NCI-H1417 (cell line): ENCODE measurements at regions not wholly inside any gene's neighbourhood (a gene's known extent, or its start where the extent isn't known, plus 50 kb on each side); places are given as distances from the start of the nearest gene placed in this dataset.
"Not testable (repeated sequence)": the region's sequence is repeated elsewhere in the genome, so short reads cannot be mapped to it uniquely, and the experiment has no call there.

Source experiments
- DNase-seq, 3 experiments: peaks; one replicate each; lab custom pipeline; 2025; lab: John Stamatoyannopoulos, UW

DNA sequence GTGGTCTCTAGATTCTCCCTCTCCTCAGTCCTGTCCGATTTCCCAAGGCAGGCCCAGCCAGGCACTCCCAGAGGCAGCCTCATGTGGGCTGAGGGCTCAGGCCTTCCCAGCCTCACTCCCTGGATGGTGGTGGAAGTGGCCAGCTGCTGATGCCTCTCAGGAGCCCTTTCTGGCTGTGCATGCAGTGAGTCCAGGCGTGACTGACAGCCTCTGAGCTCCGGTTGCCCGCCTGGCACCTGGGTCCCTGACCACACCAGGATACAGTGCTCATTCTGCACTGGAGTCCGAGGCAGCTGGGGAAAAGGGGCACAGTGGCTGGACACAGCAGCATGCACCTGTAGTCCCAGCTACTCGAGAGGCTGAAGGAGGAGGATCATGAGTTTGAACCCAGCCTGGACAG is 132.6 kb downstream of the CUL2 start:
- no peak for DNase-seq

DNA sequence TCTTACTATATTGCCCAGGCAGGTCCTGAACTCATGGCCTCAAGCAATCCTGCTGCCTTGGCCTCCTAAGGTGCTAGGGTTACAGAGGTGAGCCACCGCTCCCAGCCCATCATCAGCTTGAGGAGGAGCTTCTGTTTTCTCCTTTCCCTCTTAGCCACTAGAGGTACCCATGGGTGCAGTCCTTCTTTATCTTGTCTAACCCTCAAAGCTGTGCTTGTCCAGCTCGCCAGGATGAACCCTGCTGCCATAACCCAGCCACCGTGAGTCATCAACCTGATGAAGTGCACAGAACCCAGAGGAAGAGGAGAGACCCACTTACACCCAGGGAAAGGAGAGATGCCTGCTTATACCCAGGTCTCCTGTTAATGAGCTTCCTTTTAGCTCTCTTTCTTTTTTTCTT is 133.4 kb downstream of the CUL2 start:
- DNase-seq: no peak

DNA sequence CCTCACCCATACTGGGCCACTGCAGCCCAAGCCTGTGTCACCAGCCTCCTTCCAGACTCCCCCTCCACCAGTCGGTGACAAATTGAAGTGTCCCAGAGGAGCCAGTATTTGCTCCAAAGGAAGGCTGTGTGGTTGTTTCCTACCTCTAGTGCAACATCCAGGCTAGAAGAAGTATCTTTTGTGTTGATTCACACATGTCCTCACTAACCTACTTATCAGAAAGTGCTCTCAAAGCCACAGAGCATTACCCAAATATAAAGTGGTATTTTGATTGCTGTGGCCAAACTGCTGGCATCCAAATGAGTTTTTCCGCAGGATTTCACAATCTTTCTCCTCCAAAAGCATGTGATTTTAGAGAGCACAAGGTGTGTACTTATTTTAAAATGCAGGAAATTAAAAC is 134.8 kb downstream of the CUL2 start:
- no peak for DNase-seq

DNA sequence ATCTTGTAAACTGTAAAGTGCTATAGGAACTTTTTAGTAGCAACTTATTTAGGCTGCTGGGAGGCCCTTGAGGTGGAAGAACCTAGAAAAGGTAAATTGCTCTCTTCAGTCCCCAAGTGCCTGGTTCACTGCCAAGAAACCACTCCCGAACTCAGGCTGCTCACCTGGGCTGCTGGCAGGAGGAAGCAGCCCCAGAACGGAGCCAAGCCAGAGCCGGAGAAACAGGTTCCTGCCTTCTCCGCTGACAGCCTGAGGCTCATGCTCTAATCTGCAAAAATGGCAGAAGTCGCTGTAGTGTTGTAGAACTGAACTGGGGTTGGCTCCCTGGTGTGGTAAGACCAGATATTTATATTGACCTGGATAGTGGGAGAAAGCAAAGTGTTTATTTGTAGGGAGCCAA is 136.0 kb downstream of the CUL2 start:
- peak in 2 of 3 experiments; percentile 16 to 71 for DNase-seq

DNA sequence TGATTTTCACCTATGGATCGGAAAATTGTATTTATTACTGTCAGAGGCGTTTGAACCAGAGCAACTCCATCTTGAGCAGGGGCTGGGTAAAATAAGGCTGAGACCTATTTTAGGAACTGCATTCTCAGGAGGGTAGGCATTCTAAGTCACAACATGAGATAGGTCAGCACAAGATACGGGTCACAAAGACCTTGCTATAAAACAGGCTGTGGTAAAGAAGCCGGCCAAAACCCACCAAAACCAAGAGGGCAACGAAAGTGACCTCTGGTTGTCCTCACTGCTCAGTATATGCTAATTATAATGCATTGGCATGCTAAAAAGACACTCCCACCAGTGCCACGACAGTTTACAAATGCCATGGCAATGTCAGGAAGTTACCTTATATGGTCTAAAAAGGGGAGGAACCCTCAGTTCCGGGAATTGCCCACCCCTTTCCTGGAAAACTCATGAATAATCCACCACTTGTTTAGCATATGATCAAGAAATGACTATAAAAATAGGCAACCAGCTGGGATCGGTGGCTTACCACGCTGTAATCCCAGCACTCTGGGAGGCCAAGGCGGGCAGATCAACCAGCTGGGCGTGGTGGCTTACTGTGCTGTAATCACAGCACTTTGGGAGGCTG is 136.3 kb upstream of the PARD3 start:
- not testable (repeated sequence) for DNase-seq

DNA sequence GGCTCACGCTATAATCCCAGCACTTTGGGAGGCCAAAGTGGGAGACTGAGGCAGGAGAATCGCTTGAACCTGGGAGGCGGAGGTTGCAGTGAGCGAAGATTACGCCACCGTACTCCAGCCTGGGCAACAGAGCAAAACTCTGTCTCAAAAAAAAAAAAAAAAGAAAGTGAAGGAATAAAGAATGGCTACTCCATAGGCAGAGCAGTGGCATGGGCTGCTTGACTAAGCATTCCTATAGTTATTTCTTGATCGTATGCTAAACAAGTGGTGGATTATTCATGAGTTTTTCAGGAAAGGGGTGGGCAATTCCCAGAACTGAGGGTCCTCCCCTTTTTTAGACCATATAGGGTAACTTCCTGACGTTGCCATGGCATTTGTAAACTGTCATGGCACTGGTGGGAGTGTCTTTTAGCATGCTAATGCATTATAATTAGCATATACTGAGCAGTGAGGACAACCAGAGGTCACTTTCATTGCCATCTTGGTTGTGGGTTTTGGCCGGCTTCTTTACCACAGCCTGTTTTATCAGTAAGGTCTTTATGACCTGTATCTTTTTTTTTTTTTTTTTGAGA is 130.9 kb upstream of the PARD3 start:
- DNase-seq: not testable (repeated sequence)

DNA sequence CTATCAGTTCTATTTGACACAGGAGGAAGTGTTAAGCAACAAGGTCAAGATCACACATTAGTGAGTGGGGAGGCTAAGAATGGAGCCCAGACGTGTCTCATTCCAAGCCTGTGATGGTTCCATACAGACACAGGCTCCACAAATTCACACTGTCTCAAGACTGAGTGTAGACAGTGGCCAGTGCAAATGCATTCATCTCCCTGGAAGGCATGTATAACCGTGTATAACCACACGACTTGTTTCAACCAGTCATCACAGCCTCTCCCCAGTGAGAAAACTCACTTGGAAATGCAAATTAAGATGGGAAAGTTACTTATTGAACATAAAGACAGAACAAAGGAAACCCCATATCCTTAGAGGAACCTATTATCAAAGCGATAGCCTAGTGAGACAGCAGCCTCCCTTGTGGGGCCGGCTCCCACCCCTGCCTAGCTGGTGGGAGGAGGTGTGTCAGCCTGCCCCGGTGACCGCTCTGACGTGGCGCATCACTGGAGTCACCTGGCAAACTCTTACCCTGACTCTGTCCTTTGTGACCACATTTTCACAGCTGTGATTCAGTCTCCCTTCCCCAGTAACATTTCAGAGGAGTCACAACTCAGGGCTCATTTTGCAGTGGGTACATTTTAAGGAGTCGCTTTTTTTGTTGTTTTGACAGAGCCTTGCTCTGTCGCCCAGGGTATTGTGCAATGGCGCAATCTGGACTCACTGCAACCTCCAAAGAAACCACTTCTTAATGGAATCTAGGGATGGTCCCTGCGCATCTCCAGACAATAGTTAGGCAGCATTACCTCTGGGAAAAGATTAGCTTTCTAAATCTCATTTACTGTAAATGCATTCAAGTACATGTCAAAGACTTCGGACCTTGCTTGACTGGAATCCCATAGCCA is 126.6 kb upstream of the PARD3 start:
- no peak for DNase-seq

DNA sequence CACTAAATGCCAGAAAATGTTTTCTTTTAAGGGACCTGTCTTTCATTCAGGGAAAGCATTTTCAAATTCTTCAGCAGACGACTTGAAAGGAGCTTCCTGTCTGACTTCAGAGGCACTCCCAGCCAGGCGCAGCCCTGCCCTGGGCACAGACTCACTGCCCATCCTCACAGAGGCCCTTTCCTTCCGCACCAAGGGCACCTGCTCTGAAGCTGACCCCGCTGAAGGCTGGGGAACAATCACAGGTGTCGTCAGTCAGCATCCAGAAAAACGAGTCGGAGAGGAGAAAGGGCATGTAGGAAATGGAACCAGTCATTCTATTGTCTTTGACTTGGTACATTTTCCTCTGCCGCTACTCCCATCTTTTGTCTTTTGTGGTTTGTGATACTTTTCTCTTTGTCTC is 125.3 kb upstream of the PARD3 start:
- no peak for DNase-seq

DNA sequence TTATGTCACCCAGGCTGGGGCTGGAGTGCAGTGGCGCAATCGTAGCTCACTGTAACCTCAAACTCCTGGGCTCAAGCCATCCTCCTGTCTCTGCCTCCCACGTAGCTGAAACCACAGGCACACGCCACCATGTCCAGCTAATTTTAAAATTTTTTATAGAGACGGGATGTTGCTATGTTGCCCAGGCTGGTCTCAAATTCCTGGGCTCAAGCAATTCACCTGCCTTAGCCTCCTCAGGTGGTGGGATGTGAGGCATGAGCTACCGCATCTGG is 123.2 kb upstream of the PARD3 start:
- no peak for DNase-seq

DNA sequence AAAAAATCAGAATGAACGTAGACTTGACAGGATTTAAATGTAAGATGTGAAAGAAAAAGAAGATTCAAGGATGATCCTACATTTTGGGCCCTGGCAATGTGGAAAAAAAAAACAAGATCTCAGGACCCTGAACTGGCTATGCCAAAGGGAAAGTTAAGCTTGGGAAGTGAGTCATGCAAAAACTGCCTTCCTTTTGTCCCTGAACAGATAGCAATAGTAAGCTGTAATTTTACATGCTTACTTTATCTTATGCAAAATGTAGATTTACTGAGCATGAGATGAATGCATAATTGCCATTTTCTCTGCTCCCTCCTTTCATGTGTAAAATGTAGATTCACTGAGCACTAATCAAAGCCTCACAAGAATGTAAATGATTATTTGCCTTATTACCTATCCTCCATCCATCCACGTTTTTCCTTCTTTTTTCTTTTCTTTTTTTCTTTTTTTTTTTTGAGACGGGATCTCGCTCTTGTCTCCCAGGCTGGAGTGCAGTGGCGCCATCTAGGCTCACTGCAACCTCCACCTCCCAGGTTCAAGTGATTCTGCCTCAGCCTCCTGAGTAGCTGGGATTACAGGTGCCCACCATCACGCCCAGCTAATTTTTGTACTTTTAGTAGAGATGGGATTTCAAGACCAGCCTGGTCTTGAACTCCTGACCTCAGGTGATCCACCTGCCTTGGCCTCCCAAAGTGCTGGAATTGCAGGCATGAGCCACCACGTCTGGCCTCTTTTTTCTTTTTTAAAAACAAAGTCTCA is 122.7 kb upstream of the PARD3 start:
- not testable (repeated sequence) for DNase-seq

DNA sequence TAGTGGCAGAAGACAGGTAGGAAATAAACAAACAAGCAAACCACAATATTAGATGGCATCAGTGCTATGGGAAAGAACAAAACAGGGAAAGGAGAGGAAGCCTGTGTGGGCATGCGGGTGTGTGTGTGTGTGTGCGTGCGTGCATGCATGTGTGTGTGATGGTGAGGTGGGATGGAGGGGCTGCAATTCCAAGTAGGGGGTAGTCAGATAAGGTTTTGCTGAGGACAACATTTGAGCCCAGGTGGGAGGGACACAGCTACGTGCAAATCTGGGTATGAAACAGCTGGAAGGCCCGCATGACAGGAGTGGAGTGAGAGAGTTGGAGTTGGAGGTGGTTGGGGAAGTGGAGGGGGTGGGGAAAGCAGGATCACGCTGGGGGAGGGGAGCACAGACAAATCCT is 121.0 kb upstream of the PARD3 start:
- no peak for DNase-seq

DNA sequence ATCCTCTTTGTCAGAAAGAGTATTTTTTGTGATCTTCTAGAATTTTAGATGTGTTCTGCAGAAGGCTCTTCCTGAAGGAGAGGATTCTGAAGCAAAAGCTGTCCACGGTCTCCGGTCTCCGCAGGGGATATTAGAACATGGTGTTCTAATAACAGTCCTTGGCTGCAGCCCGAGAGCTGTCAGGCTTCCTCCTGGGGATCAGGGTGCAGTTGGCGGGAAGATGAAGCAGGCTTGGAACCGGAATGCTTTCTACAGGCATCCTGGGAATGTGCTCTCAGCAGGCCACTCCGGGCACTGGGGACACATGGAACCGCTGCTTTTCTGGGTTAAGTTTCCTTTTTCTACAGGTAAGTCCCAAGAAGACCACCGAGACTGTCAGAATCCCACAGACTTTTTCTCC is 118.6 kb upstream of the PARD3 start:
- no peak for DNase-seq

DNA sequence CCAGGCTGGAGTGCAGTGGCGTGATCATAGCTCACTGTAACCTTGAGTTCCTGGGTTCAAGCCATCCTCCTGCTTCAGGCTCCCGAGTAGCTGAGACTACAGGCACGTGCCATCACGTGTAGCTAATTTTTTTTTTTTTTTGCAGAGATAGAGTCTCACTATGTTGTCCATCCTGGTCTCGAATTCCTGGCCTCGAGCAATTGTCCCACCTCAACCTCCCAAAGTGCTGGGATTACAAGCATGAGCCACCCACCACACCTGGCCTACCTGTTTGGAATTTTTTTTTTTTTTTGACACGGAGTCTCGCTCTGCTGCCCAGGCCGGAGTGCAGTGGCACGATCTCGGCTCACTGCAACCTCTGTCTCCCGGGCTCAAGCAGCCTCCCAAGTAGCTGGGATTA is 117.1 kb upstream of the PARD3 start:
- no peak for DNase-seq

DNA sequence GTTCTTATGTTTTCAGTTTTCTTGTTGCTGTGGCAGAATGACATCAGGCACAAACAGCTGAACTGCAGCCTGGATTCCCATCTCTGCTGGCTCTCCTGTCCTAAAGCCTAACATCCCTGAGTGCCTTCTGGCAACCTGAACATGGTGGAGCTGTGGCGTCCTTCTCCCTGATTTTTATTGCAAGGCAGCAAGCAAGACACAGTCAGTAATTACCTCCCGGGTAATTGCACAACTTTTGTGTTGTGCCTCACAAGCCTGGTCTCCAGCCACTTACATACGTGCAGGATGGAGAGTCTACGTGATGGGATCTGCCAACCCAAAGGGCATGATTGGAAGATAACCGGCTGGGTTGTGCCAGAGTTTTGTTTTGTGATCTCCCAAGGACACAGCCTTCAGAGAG is 116.1 kb upstream of the PARD3 start:
- no peak for DNase-seq

DNA sequence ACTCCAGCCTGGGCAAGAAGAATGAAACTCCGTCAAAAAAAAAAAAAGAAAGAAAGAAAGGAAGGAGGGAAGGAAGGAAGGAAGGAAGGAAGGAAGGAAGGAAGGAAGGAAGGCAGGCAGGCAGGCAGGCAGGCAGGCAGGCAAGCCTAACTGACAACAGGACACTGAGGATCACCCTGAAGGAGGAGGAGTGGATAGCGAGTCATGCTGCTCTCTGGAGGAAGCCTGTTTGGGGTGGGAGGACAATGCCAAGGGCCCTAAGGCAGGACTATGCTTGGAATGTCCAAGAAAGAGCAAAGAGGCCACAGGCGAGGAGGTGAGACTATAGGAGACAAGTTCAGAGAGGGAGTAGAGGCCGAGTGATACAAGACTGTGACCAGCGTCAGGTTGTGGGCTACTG is 107.0 kb upstream of the PARD3 start:
- no peak for DNase-seq

DNA sequence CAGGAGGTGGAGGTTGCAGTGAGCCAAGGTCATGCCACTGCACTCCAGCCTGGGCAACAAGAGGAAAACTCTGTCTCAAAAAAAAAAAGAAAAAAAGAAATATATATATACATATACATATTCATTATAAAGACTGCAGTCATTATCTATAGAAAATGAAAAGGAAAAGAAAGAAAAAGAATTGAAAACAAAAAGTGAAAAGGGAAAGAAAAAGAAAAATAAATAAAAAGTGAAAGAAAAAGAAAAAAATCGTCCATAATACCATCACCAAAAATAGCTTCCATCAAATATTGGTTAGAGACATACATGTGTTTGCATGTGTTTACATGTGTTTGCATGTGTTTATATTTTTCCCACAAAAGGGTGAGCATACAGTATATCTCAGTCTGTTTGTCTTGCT is 105.5 kb upstream of the PARD3 start:
- no peak for DNase-seq

DNA sequence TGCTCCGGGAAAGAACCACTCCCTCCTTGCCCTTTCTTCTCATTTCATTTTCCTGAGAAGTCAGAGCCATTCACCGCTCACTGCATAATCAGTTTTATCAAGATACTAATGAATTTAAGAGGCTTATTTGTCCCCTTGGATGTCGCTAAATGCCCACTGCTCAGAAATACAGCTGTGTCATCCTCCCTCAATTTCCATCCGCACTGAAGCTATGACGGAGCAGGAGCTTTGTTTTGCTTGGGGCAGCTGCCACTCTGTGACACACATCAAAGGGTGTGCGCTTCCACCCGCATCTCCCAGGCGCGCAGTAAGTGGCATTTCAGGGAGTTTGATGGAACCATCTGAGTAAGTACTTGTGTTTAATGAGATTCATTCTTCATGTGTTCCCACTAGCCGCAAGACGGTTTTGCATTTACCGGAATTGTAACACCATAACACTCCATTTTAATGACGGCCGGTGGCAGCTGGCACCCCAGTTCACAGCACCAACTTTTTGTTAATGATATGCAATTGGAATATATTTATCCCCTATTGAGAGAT is 103.8 kb upstream of the PARD3 start:
- peak in 2 of 3 experiments; percentile 23 to 64 for DNase-seq

DNA sequence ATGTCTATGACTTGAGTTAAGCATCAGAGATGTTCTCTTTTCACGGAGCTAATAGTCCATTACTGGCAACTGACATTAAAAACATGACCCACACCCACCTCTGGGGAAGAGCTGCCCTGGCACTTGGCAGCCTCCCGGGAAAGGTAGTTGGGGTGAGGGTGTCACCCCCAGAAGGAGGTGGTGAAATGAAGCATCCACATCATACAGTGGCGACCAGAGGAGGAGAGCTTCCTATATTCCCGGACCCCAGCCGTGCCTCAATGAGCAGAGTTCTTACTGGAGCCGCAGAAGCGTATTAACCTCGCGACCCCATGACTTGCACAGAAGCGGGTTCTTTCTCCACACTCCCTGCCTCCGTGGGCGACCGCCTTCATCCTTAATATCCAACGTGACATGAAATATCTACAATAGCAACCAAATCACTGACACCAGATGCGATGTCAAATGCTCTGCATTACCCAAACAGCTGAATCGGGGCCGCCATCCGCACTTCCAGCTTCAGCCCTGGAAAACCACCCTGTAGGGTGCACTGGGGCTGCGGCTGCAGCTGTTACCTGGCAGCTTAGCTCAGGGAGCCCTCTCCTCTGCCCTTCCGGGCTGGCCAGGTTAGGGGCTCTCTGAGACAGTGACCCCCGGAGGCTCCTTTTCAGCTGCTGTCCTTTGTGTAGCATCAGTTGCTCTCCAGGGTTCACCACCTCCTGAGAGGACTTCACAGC is 103.1 kb upstream of the PARD3 start:
- no peak for DNase-seq

DNA sequence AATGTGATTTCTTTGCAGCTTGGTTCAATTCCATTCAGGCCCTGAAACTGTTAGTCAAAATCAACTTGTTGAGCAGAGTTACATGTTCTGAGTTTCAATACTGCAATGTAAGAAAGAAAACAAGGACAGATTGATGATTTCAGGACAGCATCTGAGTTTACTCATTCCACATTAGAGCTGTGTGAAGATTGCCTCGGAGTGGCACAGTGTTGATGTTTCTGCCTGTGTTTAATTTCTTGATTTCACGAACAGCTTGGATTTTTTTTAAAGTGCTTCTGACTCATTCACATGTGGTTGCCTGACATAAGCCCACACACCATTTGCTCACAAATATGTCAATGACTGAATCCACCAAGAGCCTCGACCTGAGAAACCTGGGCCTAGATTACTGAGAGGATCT is 101.2 kb upstream of the PARD3 start:
- DNase-seq: no peak

DNA sequence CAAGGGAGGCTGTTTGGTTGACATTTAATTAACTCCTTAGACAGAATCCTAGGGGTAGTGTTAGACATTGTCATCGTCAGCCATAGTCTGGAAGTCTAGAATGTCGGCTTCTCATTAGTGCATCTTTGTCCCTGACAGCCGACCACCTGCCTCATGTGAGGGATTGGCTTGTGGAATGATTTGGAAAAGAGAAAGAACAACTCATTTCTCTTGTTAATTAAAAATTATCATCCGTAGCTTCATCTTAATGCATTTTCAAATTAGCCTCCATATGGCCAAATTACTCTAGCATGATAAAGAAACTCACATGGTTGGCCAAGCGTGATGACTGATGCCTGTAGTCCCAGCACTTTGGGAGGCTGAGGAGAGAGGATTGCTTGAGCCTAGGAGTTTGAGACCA is 97.7 kb upstream of the PARD3 start:
- DNase-seq: no peak

DNA sequence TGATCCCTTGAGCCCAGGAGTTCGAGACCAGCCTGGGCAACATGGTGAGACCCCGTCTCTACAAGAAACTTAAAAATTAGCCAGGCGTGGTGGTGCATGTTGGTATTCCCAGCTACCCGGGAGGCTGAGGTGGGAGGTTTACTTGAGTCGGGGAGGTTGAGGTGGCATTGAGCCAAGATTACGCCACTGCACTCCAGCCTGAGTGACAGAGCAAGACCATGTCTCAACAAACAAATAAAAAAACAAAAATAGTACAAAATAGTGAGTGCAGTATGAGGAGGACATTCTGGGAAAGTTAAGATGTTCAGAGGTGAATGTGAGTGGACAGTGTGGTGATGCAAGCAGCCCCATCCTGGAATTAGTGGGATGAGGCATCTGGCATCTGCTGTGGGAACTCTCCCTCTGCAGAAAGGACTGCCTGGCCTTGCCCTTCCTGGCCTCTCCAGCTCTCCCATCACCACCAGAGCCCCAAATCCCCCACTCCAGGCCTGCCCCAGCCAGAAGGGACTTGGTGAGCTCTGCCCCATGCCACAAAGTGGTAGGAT is 96.6 kb upstream of the PARD3 start:
- DNase-seq: no peak

DNA sequence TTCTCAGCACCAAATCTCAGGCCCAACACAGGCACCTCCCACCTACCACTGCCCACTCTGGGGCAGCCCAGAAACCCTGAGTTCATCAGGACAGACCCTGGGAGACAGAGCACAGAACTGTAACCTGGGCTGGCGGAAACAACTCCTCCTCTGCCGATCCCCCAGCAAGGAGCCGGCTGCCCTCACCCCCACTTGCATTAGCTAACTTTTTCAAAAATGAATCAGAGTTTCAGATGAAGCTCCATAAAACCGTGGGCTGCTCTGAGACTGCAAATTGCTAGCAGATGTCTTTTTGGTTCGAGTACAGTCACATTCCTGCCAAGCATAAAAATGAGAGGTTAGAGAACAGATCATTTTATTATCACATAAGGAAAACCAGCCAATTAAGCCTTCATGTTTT is 93.4 kb upstream of the PARD3 start:
- DNase-seq: no peak
